Mesendoderm (in vitro differentiated cells): ENCODE measurements at regions not wholly inside any gene's neighbourhood (a gene's known extent, or its start where the extent isn't known, plus 50 kb on each side); places are given as distances from the start of the nearest gene placed in this dataset.
"Not testable (repeated sequence)": the region's sequence is repeated elsewhere in the genome, so short reads cannot be mapped to it uniquely, and the experiment has no call there.

Experiments used
- DNase-seq: peaks from one replicate; pipeline ENCODE4 v3.0.0; 2013
- H2AK5ac ChIP-seq: 2 replicates; pipeline ENCODE4 v1.6.1; 2013; ENCODE audit warnings: low read length, inconsistent platforms
- H2BK120ac ChIP-seq: 2 replicates; pipeline ENCODE4 v1.6.1; 2013; ENCODE audit warnings: low read depth, mild to moderate bottlenecking, low read length, moderate library complexity, mixed read lengths
- H2BK15ac ChIP-seq: replicated peaks from 2 replicates; pipeline ENCODE4 v1.6.1; 2013; ENCODE audit warnings: low read depth, mild to moderate bottlenecking, moderate library complexity
- H2BK5ac ChIP-seq: 2 replicates; pipeline ENCODE4 v1.6.1; 2013; ENCODE audit warnings: low read length, inconsistent platforms
- H3K18ac ChIP-seq: 2 replicates; pipeline ENCODE4 v1.6.1; 2013; ENCODE audit warnings: mild to moderate bottlenecking, low read length, mixed read lengths
- H3K23ac ChIP-seq: one replicate; pipeline ENCODE4 v1.6.1; 2013; ENCODE audit warnings: low read length
- H3K27ac ChIP-seq: 2 replicates; pipeline ENCODE4 v1.5.1; 2013; ENCODE audit warnings: low read depth, mild to moderate bottlenecking, inconsistent platforms, low read length, moderate library complexity
- H3K27me3 ChIP-seq: 2 replicates; pipeline ENCODE4 v1.6.1; 2013; ENCODE audit warnings: low read length, control low read depth, mild to moderate bottlenecking, inconsistent platforms; ENCODE audit not compliant: insufficient read depth, poor library complexity
- H3K36me3 ChIP-seq: 2 replicates; pipeline ENCODE4 v1.6.1; 2013; ENCODE audit warnings: low read length, inconsistent platforms; ENCODE audit not compliant: control insufficient read depth, insufficient read depth
- H3K4ac ChIP-seq: one replicate; pipeline ENCODE4 v1.6.1; 2013; ENCODE audit warnings: low read depth, mild to moderate bottlenecking, low read length, moderate library complexity
- H3K4me1 ChIP-seq: 2 replicates; pipeline ENCODE4 v1.6.1; 2013; ENCODE audit warnings: low read depth, low read length, inconsistent platforms; ENCODE audit not compliant: control insufficient read depth
- H3K4me2 ChIP-seq: 2 replicates; pipeline ENCODE4 v1.6.1; 2013; ENCODE audit warnings: low read length
- H3K4me3 ChIP-seq: 2 replicates; pipeline ENCODE4 v1.5.1; 2013; ENCODE audit warnings: mild to moderate bottlenecking, low read length
- H3K56ac ChIP-seq: one replicate; pipeline ENCODE4 v1.6.1; 2013; ENCODE audit warnings: low read length
- H3K79me1 ChIP-seq: 2 replicates; pipeline ENCODE4 v1.6.1; 2013; ENCODE audit warnings: low read length, inconsistent platforms
- H3K79me2 ChIP-seq: 2 replicates; pipeline ENCODE4 v1.6.1; 2013; ENCODE audit warnings: mild to moderate bottlenecking, low read length; ENCODE audit not compliant: control insufficient read depth, insufficient read depth
- H3K9ac ChIP-seq: 2 replicates; pipeline ENCODE4 v1.6.1; 2013; ENCODE audit warnings: low read length, inconsistent platforms
- H4K5ac ChIP-seq: one replicate; pipeline ENCODE4 v1.6.1; 2013; ENCODE audit warnings: low read length
- H4K8ac ChIP-seq: one replicate; pipeline ENCODE4 v1.6.1; 2013; ENCODE audit warnings: low read depth, mild to moderate bottlenecking, control low read depth, low read length, moderate library complexity
- WGBS: extraction: QIAGEN DNeasy Blood & Tissue Kit; methylation state at CpG from one replicate; pipeline ENCODE4 v1.1.7; 2013; ENCODE audit warnings: low lambda C conversion rate, missing lambda C conversion rate; ENCODE audit not compliant: insufficient coverage; ENCODE audit errors: extremely low coverage; 5-methylcytosine and 5-hydroxymethylcytosine counted together

DNA sequence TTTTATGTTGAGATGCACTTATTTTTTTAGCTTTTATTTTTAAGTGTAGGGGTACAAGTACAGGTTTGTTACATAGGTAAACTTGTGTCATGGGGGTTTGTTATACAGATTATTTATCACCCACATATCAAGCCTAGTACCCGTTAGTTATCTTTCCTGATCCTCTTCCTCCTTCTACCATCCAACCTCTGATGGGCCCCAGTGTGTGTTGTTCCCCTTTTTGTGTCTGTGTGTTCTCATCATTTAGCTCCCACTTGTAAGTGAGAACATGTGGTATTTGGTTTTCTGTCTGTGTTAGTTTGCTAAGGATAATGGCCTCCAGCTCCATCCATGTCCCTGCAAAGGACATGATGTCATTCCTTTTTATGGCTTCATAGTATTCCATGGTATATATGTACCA, 72.2 kb upstream of the ST8SIA6 start:
- H3K27ac ChIP-seq, H3K18ac ChIP-seq, H3K79me1 ChIP-seq, H2BK5ac ChIP-seq, H4K5ac ChIP-seq, H3K9ac ChIP-seq, H3K4me2 ChIP-seq, H3K4me1 ChIP-seq, H3K36me3 ChIP-seq, H2AK5ac ChIP-seq, H3K56ac ChIP-seq, H3K79me2 ChIP-seq, H2BK15ac ChIP-seq, H3K23ac ChIP-seq, DNase-seq, H3K27me3 ChIP-seq, H3K4me3 ChIP-seq, H4K8ac ChIP-seq, H3K4ac ChIP-seq, H2BK120ac ChIP-seq: not testable (repeated sequence)
- no CpG with 5 or more reads among the region's 1 CpG for WGBS

DNA sequence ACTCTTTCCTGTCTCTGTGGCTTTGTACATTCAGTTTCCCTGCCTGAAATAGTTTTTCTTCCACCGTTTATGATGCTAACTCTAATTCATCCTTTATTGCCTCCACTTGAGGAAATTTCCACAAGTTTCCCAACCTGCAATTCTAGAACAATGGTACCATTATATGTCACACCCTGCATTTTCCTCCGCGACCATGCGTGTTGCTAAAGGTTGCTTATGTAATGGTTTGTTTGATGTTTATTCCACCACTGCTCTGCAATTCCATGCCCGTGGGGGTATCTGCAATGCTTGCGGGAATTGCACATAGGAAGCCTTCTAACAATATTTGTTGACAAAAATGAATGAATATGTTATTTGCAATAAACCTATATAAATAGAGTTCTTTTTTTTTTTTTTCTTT, 69.5 kb upstream of the ST8SIA6 start:
- no peak overlapping the region for H2BK15ac ChIP-seq
- no peak overlapping the region for H3K4me3 ChIP-seq
- H2BK120ac ChIP-seq = no peak overlapping the region
- no peak overlapping the region for H3K27ac ChIP-seq
- H4K8ac ChIP-seq = no peak overlapping the region
- H3K27me3 ChIP-seq = no peaks in the 10 kb centered on the region
- H2BK5ac ChIP-seq = no peak overlapping the region
- H3K4me2 ChIP-seq = no peak overlapping the region
- no CpG with 5 or more reads among the region's 6 CpGs for WGBS
- H3K9ac ChIP-seq = no peak overlapping the region
- no peaks in the 10 kb centered on the region for H3K79me2 ChIP-seq
- no peaks in the 10 kb centered on the region for H3K4me1 ChIP-seq
- no peak overlapping the region for H3K4ac ChIP-seq
- no peak for DNase-seq
- H3K23ac ChIP-seq = no peak overlapping the region
- H3K79me1 ChIP-seq = no peaks in the 10 kb centered on the region
- no peak overlapping the region for H3K56ac ChIP-seq
- no peak overlapping the region for H4K5ac ChIP-seq
- H2AK5ac ChIP-seq = no peak overlapping the region
- H3K36me3 ChIP-seq = no peaks in the 10 kb centered on the region
- no peak overlapping the region for H3K18ac ChIP-seq

DNA sequence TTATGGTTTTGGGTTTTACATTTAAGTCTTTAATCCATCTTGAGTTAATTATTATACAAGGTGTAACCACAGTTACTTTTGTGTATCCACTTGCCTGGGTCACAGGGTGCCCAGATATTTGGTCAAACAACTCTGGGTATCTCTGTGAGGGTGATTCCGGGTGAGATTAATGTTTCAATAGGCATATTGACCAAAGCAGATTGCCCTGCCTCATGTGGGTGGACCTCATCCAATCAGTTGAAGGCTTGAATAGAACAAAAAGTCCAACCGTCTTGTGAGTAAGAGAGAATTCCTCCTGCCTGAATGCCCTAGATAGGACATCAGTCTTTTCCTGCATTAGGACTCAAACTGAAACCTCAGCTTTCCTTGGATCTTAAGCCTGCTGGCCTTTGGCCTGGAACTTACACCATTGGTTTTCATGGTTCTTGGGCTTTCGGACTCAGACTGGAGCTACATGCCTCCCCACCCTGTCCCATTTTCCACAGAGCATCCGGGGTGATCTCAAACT, 68.9 kb upstream of the ST8SIA6 start:
- no peak overlapping the region for H3K27ac ChIP-seq
- no CpG with 5 or more reads among the region's 4 CpGs for WGBS
- H3K4ac ChIP-seq = no peak overlapping the region
- H4K5ac ChIP-seq = no peak overlapping the region
- no peak for DNase-seq
- H3K9ac ChIP-seq = no peak overlapping the region
- no peak overlapping the region for H3K23ac ChIP-seq
- no peak overlapping the region for H4K8ac ChIP-seq
- no peak overlapping the region for H2BK15ac ChIP-seq
- H3K79me1 ChIP-seq = no peaks in the 10 kb centered on the region
- no peak overlapping the region for H3K4me2 ChIP-seq
- H3K79me2 ChIP-seq = no peaks in the 10 kb centered on the region
- H3K56ac ChIP-seq = no peak overlapping the region
- H2BK5ac ChIP-seq = no peak overlapping the region
- no peak overlapping the region for H3K18ac ChIP-seq
- no peaks in the 10 kb centered on the region for H3K27me3 ChIP-seq
- no peak overlapping the region for H2BK120ac ChIP-seq
- H2AK5ac ChIP-seq = no peak overlapping the region
- H3K4me1 ChIP-seq = no peaks in the 10 kb centered on the region
- no peak overlapping the region for H3K4me3 ChIP-seq
- H3K36me3 ChIP-seq = no peaks in the 10 kb centered on the region

DNA sequence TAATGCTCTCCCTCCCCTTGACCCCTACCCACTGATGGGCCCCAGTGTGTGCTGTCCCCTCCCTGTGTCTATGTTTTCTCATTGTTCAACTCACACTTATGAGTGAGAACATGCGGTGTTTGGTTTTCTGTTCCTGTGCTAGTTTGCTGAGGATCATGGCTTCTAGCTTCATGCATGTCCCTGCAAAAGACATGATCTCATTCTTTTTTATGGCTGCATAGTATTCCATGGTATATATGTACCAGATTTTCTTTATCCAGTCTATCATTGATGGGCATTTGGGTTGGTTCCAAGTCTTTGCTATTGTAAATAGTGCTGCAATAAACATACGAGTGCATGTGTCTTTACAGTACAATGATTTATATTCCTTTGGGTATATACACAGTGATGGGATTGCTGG, 67.9 kb upstream of the ST8SIA6 start:
- H4K8ac ChIP-seq, H2AK5ac ChIP-seq, H2BK5ac ChIP-seq, H3K9ac ChIP-seq, H3K79me1 ChIP-seq, H4K5ac ChIP-seq, H3K27ac ChIP-seq, H3K36me3 ChIP-seq, H2BK120ac ChIP-seq, H3K23ac ChIP-seq, H3K18ac ChIP-seq, H3K56ac ChIP-seq, H3K79me2 ChIP-seq, H3K4ac ChIP-seq, H3K27me3 ChIP-seq, H3K4me2 ChIP-seq, H3K4me3 ChIP-seq, H3K4me1 ChIP-seq, H2BK15ac ChIP-seq, DNase-seq: not testable (repeated sequence)
- WGBS = no CpG with 5 or more reads among the region's 2 CpGs

DNA sequence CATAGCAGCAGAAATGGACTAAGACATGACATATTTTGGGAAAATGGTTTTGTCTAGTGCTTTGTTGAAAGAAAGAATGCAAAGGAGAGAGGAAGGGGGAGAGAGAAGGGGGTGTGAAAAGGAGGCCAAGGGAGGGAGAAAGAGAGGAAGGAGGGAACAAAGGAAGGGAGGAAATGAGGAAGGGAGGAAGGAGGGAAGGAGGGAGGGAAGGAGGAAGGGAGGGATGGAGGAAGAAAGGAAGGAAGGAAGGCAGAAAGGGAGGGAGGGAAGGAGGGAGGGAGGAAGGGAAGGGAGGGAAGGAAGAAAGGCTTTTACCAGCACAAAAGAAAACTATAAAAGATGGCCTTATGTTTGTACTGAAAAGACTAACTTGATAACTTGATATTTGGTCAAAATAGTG, 65.1 kb upstream of the ST8SIA6 start:
- H3K4me2 ChIP-seq = no peak overlapping the region

DNA sequence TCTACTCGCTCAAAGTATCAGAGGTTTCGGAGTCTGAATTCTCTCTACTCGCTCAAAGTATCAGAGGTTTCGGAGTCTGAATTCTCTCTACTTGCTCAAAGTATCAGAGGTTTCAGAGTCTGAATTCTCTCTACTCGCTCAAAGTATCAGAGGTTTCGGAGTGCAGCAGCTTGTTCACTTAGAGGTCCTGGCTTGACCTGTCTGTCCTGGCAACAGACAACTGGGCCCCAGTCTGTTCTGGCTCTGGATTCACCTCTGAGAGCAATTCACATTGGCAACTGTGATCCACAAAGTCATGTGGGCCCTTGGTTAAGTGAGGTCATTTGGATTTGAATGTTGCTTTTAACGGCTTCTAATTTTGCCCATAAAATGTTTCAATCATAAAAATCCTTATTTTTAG, 63.9 kb upstream of the ST8SIA6 start:
- no peak for DNase-seq
- Histone ChIP-seq H2BK120ac (no peak overlapping the region), H3K27ac (no peak overlapping the region), H3K18ac (no peak overlapping the region), H2AK5ac (no peak overlapping the region), H3K4me1 (no peaks in the 10 kb centered on the region), H3K4me3 (no peak overlapping the region), H2BK15ac (no peak overlapping the region), H3K23ac (no peak overlapping the region), H3K79me1 (no peaks in the 10 kb centered on the region), H4K5ac (no peak overlapping the region), H3K4ac (no peak overlapping the region), H3K9ac (no peak overlapping the region), H3K56ac (no peak overlapping the region), H4K8ac (no peak overlapping the region), H3K27me3 (no peaks in the 10 kb centered on the region), H3K36me3 (no peaks in the 10 kb centered on the region), H3K4me2 (no peak overlapping the region), H3K79me2 (no peaks in the 10 kb centered on the region), H2BK5ac (no peak overlapping the region)
- no CpG with 5 or more reads among the region's 7 CpGs for WGBS

More for the DNA sequence above, 65.1 kb upstream of the ST8SIA6 start:
- Histone ChIP-seq H3K4me3 (no peak overlapping the region), H3K56ac (no peak overlapping the region), H2AK5ac (no peak overlapping the region), H3K4me1 (no peaks in the 10 kb centered on the region), H2BK15ac (no peak overlapping the region), H3K79me2 (no peaks in the 10 kb centered on the region), H3K79me1 (no peaks in the 10 kb centered on the region), H3K36me3 (no peaks in the 10 kb centered on the region), H3K27me3 (no peaks in the 10 kb centered on the region), H2BK120ac (no peak overlapping the region), H4K5ac (no peak overlapping the region), H3K27ac (no peak overlapping the region), H4K8ac (no peak overlapping the region), H2BK5ac (no peak overlapping the region), H3K9ac (no peak overlapping the region), H3K18ac (no peak overlapping the region), H3K4ac (no peak overlapping the region), H3K23ac (no peak overlapping the region)
- DNase-seq = no peak
